H9 (cell line): ENCODE measurements at regions not wholly inside any gene's neighbourhood (a gene's known extent, or its start where the extent isn't known, plus 50 kb on each side); places are given as distances from the start of the nearest gene placed in this dataset.

Experiments
- DNase-seq: peaks from one replicate; pipeline ENCODE4 v3.0.0-alpha.2; 2017
- H2AFZ ChIP-seq: one replicate; pipeline ENCODE4 v1.6.1; 2013; ENCODE audit warnings: mild to moderate bottlenecking, low read length, control low read depth, moderate library complexity
- H2AK5ac ChIP-seq: 2 replicates; pipeline ENCODE4 v1.6.1; 2013; ENCODE audit warnings: low read length, control low read depth, mixed read lengths; ENCODE audit not compliant: insufficient read length
- H2BK120ac ChIP-seq: one replicate; pipeline ENCODE4 v1.6.1; 2013; ENCODE audit warnings: low read depth, mild to moderate bottlenecking, low read length, control low read depth, inconsistent platforms; ENCODE audit not compliant: poor library complexity, severe bottlenecking
- H2BK12ac ChIP-seq: 2 replicates; pipeline ENCODE4 v1.6.1; 2013; ENCODE audit warnings: low read length, control low read depth, mixed read lengths, low read depth; ENCODE audit not compliant: insufficient read length
- H2BK15ac ChIP-seq: 2 replicates; pipeline ENCODE4 v1.6.1; 2013; ENCODE audit warnings: low read depth, low read length, control low read depth
- H2BK20ac ChIP-seq: one replicate; pipeline ENCODE4 v1.6.1; 2013; ENCODE audit warnings: low read depth, mild to moderate bottlenecking, low read length, control low read depth, inconsistent platforms; ENCODE audit not compliant: poor library complexity, severe bottlenecking
- H2BK5ac ChIP-seq: 2 replicates; pipeline ENCODE4 v1.6.1; 2013; ENCODE audit warnings: low read length, control low read depth, mixed read lengths; ENCODE audit not compliant: insufficient read length
- H3K14ac ChIP-seq: 2 replicates; pipeline ENCODE4 v1.6.1; 2013; ENCODE audit warnings: low read length, control low read depth; ENCODE audit not compliant: insufficient read depth
- H3K18ac ChIP-seq: 2 replicates; pipeline ENCODE4 v1.6.1; 2013; ENCODE audit warnings: low read depth, mild to moderate bottlenecking, mixed read lengths, low read length, control low read depth; ENCODE audit not compliant: insufficient read length
- H3K23ac ChIP-seq: 2 replicates; pipeline ENCODE4 v1.6.1; 2013; ENCODE audit warnings: low read length, control low read depth, mixed read lengths, low read depth; ENCODE audit not compliant: insufficient read length
- H3K23me2 ChIP-seq: 2 replicates; pipeline ENCODE4 v1.6.1; 2013; ENCODE audit warnings: low read depth, mild to moderate bottlenecking, mixed read lengths, low read length, control low read depth; ENCODE audit not compliant: insufficient read length, poor library complexity, severe bottlenecking
- H3K27ac ChIP-seq: 2 replicates; pipeline ENCODE4 v1.5.1; 2013; ENCODE audit warnings: low read length, control low read depth, mixed read lengths, low read depth; ENCODE audit not compliant: insufficient read length
- H3K27me3 ChIP-seq: 2 replicates; pipeline ENCODE4 v1.6.1; 2013; ENCODE audit warnings: low read length, control low read depth, inconsistent platforms; ENCODE audit not compliant: insufficient read depth
- H3K4ac ChIP-seq: 2 replicates; pipeline ENCODE4 v1.6.1; 2013; ENCODE audit warnings: low read depth, mild to moderate bottlenecking, control low read depth, inconsistent platforms, low read length, moderate library complexity
- H3K4me1 ChIP-seq: 2 replicates; pipeline ENCODE4 v1.6.1; 2013; ENCODE audit warnings: low read length, control low read depth, inconsistent platforms; ENCODE audit not compliant: insufficient read depth
- H3K4me2 ChIP-seq: 2 replicates; pipeline ENCODE4 v1.6.1; 2013; ENCODE audit warnings: low read length, control low read depth, mixed read lengths; ENCODE audit not compliant: insufficient read length, insufficient read depth
- H3K56ac ChIP-seq: 2 replicates; pipeline ENCODE4 v1.6.1; 2013; ENCODE audit warnings: low read depth, mild to moderate bottlenecking, mixed read lengths, low read length, control low read depth; ENCODE audit not compliant: insufficient read length
- H3K79me1 ChIP-seq: 2 replicates; pipeline ENCODE4 v1.6.1; 2013; ENCODE audit warnings: low read depth, mild to moderate bottlenecking, moderate library complexity, low read length, control low read depth, inconsistent platforms; ENCODE audit not compliant: insufficient read depth, poor library complexity, severe bottlenecking
- H3K79me2 ChIP-seq: 2 replicates; pipeline ENCODE4 v1.6.1; 2013; ENCODE audit warnings: low read length, control low read depth, inconsistent platforms; ENCODE audit not compliant: insufficient read depth
- H3K9ac ChIP-seq: 2 replicates; pipeline ENCODE4 v1.6.1; 2013; ENCODE audit warnings: low read length, control low read depth, mixed read lengths; ENCODE audit not compliant: insufficient read length; ENCODE audit errors: extremely low read depth
- H3K9me3 ChIP-seq: one replicate; pipeline ENCODE4 v1.6.1; 2013; ENCODE audit warnings: low read depth, low read length, inconsistent platforms; ENCODE audit not compliant: control insufficient read depth
- H3T11ph ChIP-seq: one replicate; pipeline ENCODE4 v1.6.1; 2013; ENCODE audit warnings: mild to moderate bottlenecking, low read length, control low read depth, inconsistent platforms
- H4K20me1 ChIP-seq: one replicate; pipeline ENCODE4 v1.6.1; 2013; ENCODE audit not compliant: control insufficient read depth, insufficient read length, insufficient read depth
- H4K5ac ChIP-seq: 2 replicates; pipeline ENCODE4 v1.6.1; 2013; ENCODE audit warnings: low read depth, mild to moderate bottlenecking, mixed read lengths, low read length, control low read depth; ENCODE audit not compliant: insufficient read length
- H4K8ac ChIP-seq: replicated peaks from 2 replicates; pipeline ENCODE4 v1.6.1; 2013; ENCODE audit warnings: low read length, control low read depth, mixed read lengths, low read depth; ENCODE audit not compliant: insufficient read length
- H4K91ac ChIP-seq: 2 replicates; pipeline ENCODE4 v1.6.1; 2013; ENCODE audit warnings: low read depth, mild to moderate bottlenecking, moderate library complexity, mixed read lengths, low read length, control low read depth; ENCODE audit not compliant: insufficient read length
- H3K27ac Mint-ChIP-seq, 3 experiments: 2 replicates in 2 of 3; 3 replicates in 1 of 3; pipeline ENCODE4 v1.8.0; 2020 to 2021; ENCODE audit warnings: mixed read lengths in 3 of 3, mild to moderate bottlenecking in 1 of 3, moderate library complexity in 1 of 3
- H3K27me3 Mint-ChIP-seq: 2 replicates; pipeline ENCODE4 v1.8.0; 2021; ENCODE audit warnings: low read depth, mild to moderate bottlenecking, moderate library complexity, mixed read lengths
- H3K36me3 Mint-ChIP-seq, 3 experiments: 2 replicates in 2 of 3; 3 replicates in 1 of 3; pipeline ENCODE4 v1.8.0; 2020 to 2021; ENCODE audit warnings: low read depth in 3 of 3, mixed read lengths in 3 of 3; ENCODE audit not compliant: insufficient read depth in 1 of 3
- H3K4me1 Mint-ChIP-seq, 2 experiments: 2 replicates each; pipeline ENCODE4 v1.8.0; 2020; ENCODE audit warnings: mixed read lengths in 2 of 2
- H3K4me3 Mint-ChIP-seq, 2 experiments: 2 replicates in 1 of 2; 3 replicates in 1 of 2; pipeline ENCODE4 v1.8.0; 2020 to 2021; ENCODE audit warnings: mild to moderate bottlenecking in 2 of 2, mixed read lengths in 2 of 2, moderate library complexity in 1 of 2
- H3K9me3 Mint-ChIP-seq, 2 experiments: 2 replicates in 1 of 2; 3 replicates in 1 of 2; pipeline ENCODE4 v1.8.0; 2020; ENCODE audit warnings: mild to moderate bottlenecking in 2 of 2, mixed read lengths in 2 of 2, moderate library complexity in 1 of 2
- WGBS: extraction: QIAGEN DNeasy Blood & Tissue Kit; methylation state at CpG from one replicate; pipeline ENCODE4 v1.1.7; 2013; ENCODE audit warnings: missing lambda C conversion rate, low lambda C conversion rate, mixed read lengths; ENCODE audit not compliant: insufficient read length; ENCODE audit errors: extremely low coverage; 5-methylcytosine and 5-hydroxymethylcytosine counted together
- TF ChIP-seq, protein P1 (sequence below): fragments of 200-600 bp; sonication (generic); conservative IDR thresholded peaks from 3 replicates; pipeline ENCODE4 v1.8.0; 2021; ENCODE audit warnings: antibody characterized with exemption, mild to moderate bottlenecking

- Histone ChIP-seq H3K56ac (no peak overlapping the region), H3K4ac (no peak overlapping the region), H2AFZ (no peak overlapping the region), H3K79me2 (no peaks in the 10 kb centered on the region), H4K91ac (no peak overlapping the region), H3K4me2 (no peak overlapping the region), H3K18ac (no peak overlapping the region), H3K23me2 (no peaks in the 10 kb centered on the region), H3K79me1 (no peaks in the 10 kb centered on the region), H3K14ac (no peak overlapping the region), H4K20me1 (no peaks in the 10 kb centered on the region), H3K27ac (no peak overlapping the region), H3K9ac (no peak overlapping the region), H2BK5ac (no peak overlapping the region), H2AK5ac (no peak overlapping the region), H2BK12ac (no peak overlapping the region), H3K4me1 (no peaks in the 10 kb centered on the region), H4K8ac (no peak overlapping the region), H2BK15ac (no peak overlapping the region), H2BK20ac (no peak overlapping the region), H3K27me3 (no peaks in the 10 kb centered on the region), H3T11ph (no peak overlapping the region), H2BK120ac (no peak overlapping the region), H3K23ac (no peak overlapping the region), H4K5ac (no peak overlapping the region), H3K9me3 (no peaks in the 10 kb centered on the region)
- no peak for DNase-seq
- Mint-ChIP-seq H3K4me1 (peaks cover 4 to 10% of the 10 kb centered on the region in 2 experiments), H3K9me3 (no peaks in the 10 kb centered on the region), H3K27ac (no peak overlapping the region), H3K4me3 (no peak overlapping the region), H3K27me3 (no peaks in the 10 kb centered on the region; the same call in 1 of the 2 replicates), H3K36me3 (no peaks in the 10 kb centered on the region)
- TF ChIP-seq, protein P1, sequence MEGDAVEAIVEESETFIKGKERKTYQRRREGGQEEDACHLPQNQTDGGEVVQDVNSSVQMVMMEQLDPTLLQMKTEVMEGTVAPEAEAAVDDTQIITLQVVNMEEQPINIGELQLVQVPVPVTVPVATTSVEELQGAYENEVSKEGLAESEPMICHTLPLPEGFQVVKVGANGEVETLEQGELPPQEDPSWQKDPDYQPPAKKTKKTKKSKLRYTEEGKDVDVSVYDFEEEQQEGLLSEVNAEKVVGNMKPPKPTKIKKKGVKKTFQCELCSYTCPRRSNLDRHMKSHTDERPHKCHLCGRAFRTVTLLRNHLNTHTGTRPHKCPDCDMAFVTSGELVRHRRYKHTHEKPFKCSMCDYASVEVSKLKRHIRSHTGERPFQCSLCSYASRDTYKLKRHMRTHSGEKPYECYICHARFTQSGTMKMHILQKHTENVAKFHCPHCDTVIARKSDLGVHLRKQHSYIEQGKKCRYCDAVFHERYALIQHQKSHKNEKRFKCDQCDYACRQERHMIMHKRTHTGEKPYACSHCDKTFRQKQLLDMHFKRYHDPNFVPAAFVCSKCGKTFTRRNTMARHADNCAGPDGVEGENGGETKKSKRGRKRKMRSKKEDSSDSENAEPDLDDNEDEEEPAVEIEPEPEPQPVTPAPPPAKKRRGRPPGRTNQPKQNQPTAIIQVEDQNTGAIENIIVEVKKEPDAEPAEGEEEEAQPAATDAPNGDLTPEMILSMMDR: no peak
- no CpG with 5 or more reads among the region's 1 CpG for WGBS
Observed at GRCh38 chr5:68958428-68958827, 135.4 kb upstream of the SLC30A5 start.
